Gastrocnemius medialis (tissue), 4 donors: ENCODE measurements at regions not wholly inside any gene's neighbourhood (a gene's known extent, or its start where the extent isn't known, plus 50 kb on each side); places are given as distances from the start of the nearest gene placed in this dataset.

ENCODE experiments used
- ATAC-seq, 2 donors: fragments of 150-250 bp; one replicate each; pipeline ENCODE4 v1.9.1; 2016
- DNase-seq, 2 donors: peaks; one replicate each; pipeline ENCODE4 v3.0.0-alpha.2; 2019
- H3K27ac ChIP-seq, 4 donors: fragments of 200-600 bp; sonication (generic); 1 replicate in 1 of 4; 2 replicates in 3 of 4; pipeline ENCODE4 v1.5.1; 2016 to 2018; ENCODE audit warnings: mild to moderate bottlenecking in 2 of 4, moderate library complexity in 1 of 4
- H3K27me3 ChIP-seq, 3 donors: fragments of 200-600 bp; sonication (generic) in 2 of 3; 1 replicate in 1 of 3; 2 replicates in 2 of 3; pipeline versions ENCODE4 v1.5.1 to v1.6.0; 2016 to 2019; ENCODE audit warnings: mild to moderate bottlenecking in 1 of 3, moderate library complexity in 1 of 3
- H3K36me3 ChIP-seq, 2 donors: fragments of 200-600 bp; sonication (generic) in 1 of 2; one replicate each; pipeline ENCODE4 v1.5.1; 2017 to 2018
- H3K4me1 ChIP-seq, 2 donors: fragments of 200-600 bp; sonication (generic) in 1 of 2; one replicate each; pipeline ENCODE4 v1.5.1; 2016 to 2017; ENCODE audit warnings: mild to moderate bottlenecking in 2 of 2
- H3K4me3 ChIP-seq, 4 donors: fragments of 200-600 bp; sonication (generic) in 3 of 4; 1 replicate in 1 of 4; 2 replicates in 3 of 4; pipeline ENCODE4 v1.5.1; 2016 to 2019; ENCODE audit warnings: mild to moderate bottlenecking in 2 of 4
- H3K9me3 ChIP-seq, 3 donors: fragments of 200-600 bp; sonication (generic) in 2 of 3; 1 replicate in 1 of 3; 2 replicates in 2 of 3; pipeline ENCODE4 v1.5.1; 2016 to 2019
- POLR2A ChIP-seq, 2 donors: fragments of 450-650 bp; IDR thresholded peaks; one replicate each; pipeline ENCODE4 v1.6.1; 2017; ENCODE audit warnings: antibody characterized with exemption in 2 of 2, mild to moderate bottlenecking in 2 of 2, moderate library complexity in 2 of 2
- in situ Hi-C, 4 donors: fragments of 200-750 bp; cut with MboI; loops; one replicate each; pipeline versions ENCODE4 v1.15.0 to v1.8.0; 2017; ENCODE audit warnings: low sequenced_read_pairs in 4 of 4
- intact Hi-C: fragments of 100-400 bp; cut with DNase I; formaldehyde crosslinking; loops from one replicate; pipeline ENCODE4 v1.15.1; 2023; ENCODE audit warnings: low total_unique reads
- TF ChIP-seq, protein P1 (sequence below), 5 experiments: fragments of 450-650 bp in 3 of 5; fragments of 200-600 bp in 2 of 5; sonication (generic) in 2 of 5; IDR thresholded peaks in 4 of 5; conservative IDR thresholded peaks in 1 of 5; 1 replicate in 4 of 5; 2 replicates in 1 of 5; pipeline ENCODE4 v1.5.1; 2016 to 2019; ENCODE audit warnings: antibody characterized with exemption in 5 of 5, mild to moderate bottlenecking in 3 of 5, moderate library complexity in 3 of 5

DNA sequence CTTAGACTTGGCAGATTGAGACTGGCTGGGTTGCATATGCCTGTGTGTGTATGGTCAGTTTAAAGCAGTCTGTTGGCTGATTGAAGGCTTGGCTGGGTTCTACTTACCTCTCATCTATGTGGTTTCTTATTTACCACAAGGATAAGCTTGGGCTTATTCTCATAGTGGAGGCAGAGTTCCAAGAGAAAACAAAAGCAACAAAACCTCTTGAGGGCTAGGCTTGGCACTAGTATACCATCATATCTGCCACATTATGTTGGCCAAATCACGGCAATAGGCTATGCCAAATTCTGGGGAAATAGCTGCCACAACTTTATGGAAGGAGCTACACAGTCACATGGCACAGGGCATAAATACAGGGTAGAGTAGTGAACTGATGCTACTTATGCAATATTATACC, 714.1 kb downstream of the CBLN4 start:
- in situ Hi-C loops (no loop called here), intact Hi-C loops (no loop called here)
- DNase-seq (no peak), ATAC-seq (no peak)
- H3K4me1 ChIP-seq = no peaks in the 10 kb centered on the region
- TF ChIP-seq, protein P1, sequence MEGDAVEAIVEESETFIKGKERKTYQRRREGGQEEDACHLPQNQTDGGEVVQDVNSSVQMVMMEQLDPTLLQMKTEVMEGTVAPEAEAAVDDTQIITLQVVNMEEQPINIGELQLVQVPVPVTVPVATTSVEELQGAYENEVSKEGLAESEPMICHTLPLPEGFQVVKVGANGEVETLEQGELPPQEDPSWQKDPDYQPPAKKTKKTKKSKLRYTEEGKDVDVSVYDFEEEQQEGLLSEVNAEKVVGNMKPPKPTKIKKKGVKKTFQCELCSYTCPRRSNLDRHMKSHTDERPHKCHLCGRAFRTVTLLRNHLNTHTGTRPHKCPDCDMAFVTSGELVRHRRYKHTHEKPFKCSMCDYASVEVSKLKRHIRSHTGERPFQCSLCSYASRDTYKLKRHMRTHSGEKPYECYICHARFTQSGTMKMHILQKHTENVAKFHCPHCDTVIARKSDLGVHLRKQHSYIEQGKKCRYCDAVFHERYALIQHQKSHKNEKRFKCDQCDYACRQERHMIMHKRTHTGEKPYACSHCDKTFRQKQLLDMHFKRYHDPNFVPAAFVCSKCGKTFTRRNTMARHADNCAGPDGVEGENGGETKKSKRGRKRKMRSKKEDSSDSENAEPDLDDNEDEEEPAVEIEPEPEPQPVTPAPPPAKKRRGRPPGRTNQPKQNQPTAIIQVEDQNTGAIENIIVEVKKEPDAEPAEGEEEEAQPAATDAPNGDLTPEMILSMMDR (IDR thresholded peaks at IDR 0.05 in 4 of 5, conservative IDR thresholded peaks at IDR 0.05 in 1 of 5) = no peak
- no peak for TF ChIP-seq POLR2A (IDR thresholded peaks at IDR 0.05)
- H3K27ac ChIP-seq = no peak overlapping the region
- no peak overlapping the region for H3K4me3 ChIP-seq
- H3K9me3 ChIP-seq = no peaks in the 10 kb centered on the region
- no peaks in the 10 kb centered on the region for H3K27me3 ChIP-seq
- no peaks in the 10 kb centered on the region for H3K36me3 ChIP-seq

GRCh38 chr20:55283889-55284288, 721.4 kb downstream of the CBLN4 start:
- intact Hi-C loops (no loop called here), in situ Hi-C loops (no loop called here)
- ATAC-seq = no peak
- no peak overlapping the region for H3K4me3 ChIP-seq
- H3K9me3 ChIP-seq = no peaks in the 10 kb centered on the region
- TF ChIP-seq, protein P1 (IDR thresholded peaks at IDR 0.05 in 4 of 5, conservative IDR thresholded peaks at IDR 0.05 in 1 of 5) = no peak
- TF ChIP-seq POLR2A (IDR thresholded peaks at IDR 0.05) = no peak
- H3K27me3 ChIP-seq = no peaks in the 10 kb centered on the region
- H3K27ac ChIP-seq = no peak overlapping the region
- no peaks in the 10 kb centered on the region for H3K4me1 ChIP-seq
- no peaks in the 10 kb centered on the region for H3K36me3 ChIP-seq
- no peak for DNase-seq

- in situ Hi-C loops = no loop called here
- H3K36me3 ChIP-seq = no peaks in the 10 kb centered on the region
- TF ChIP-seq, protein P1 (IDR thresholded peaks at IDR 0.05 in 4 of 5, conservative IDR thresholded peaks at IDR 0.05 in 1 of 5) = no peak
- no peak for TF ChIP-seq POLR2A (IDR thresholded peaks at IDR 0.05)
- no peaks in the 10 kb centered on the region for H3K9me3 ChIP-seq
- ATAC-seq (peak in 1 of 2 donors; percentile 24), DNase-seq (no peak)
- intact Hi-C loops = no loop called here
- no peaks in the 10 kb centered on the region for H3K27me3 ChIP-seq
- peaks cover 0 to 6% of the 10 kb centered on the region in 2 donors for H3K4me1 ChIP-seq
- no peak overlapping the region for H3K4me3 ChIP-seq
- H3K27ac ChIP-seq = no peak overlapping the region
Observed at GRCh38 chr20:55273149-55273548, 732.2 kb downstream of the CBLN4 start.

DNA sequence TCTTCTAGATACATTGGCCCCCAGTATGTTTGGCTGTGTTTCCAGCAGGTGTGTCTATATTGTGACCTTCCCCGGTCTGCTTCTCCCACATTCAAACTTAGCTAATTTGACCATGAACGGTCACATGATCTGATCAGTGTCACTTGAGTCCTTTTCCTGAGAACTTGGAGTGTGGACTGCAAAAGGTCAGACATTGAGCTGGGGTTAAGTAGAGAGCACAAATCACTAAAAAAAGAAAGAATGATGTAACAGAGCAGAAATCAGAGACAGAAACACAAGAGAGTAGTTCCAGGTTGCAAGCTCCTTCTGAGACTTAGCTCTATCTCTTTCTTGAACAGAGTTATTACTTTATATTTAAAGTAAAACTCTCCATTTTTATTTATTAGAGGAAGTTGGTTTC, 733.9 kb downstream of the CBLN4 start:
- ATAC-seq = no peak
- Histone ChIP-seq H3K9me3 (no peaks in the 10 kb centered on the region), H3K4me3 (no peak overlapping the region), H3K27me3 (no peaks in the 10 kb centered on the region), H3K36me3 (no peaks in the 10 kb centered on the region), H3K4me1 (peaks cover 0 to 6% of the 10 kb centered on the region in 2 donors), H3K27ac (peak overlapping the region in 1 of 4 donors; percentile 2)
- TF ChIP-seq, protein P1 (IDR thresholded peaks at IDR 0.05 in 4 of 5, conservative IDR thresholded peaks at IDR 0.05 in 1 of 5) = no peak
- TF ChIP-seq POLR2A (IDR thresholded peaks at IDR 0.05) = no peak
- DNase-seq = no peak
- in situ Hi-C loops (no loop called here), intact Hi-C loops (no loop called here)

DNA sequence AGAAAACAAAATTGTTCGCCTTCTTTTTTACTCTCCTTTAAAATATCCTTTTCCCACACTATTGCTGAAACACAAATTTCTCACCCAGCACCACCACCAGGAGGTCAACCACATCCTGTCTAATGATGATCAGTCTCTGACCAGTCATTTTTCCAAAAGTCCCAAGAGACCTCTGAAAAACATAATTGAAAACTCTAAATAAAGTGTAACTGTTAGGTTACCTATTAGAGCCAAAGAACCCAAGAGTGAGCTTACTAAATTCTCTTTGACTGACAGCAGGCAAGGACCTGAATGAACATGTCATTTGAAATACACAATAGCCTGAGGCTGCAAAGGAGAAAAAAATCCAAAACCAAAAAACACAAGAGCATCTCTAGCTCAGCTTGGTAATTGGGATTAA, 735.4 kb downstream of the CBLN4 start:
- no peaks in the 10 kb centered on the region for H3K9me3 ChIP-seq
- H3K27me3 ChIP-seq = no peaks in the 10 kb centered on the region
- H3K36me3 ChIP-seq = no peaks in the 10 kb centered on the region
- H3K27ac ChIP-seq = no peak overlapping the region
- ATAC-seq (no peak), DNase-seq (no peak)
- in situ Hi-C loops = no loop called here
- intact Hi-C loops = no loop called here
- no peak overlapping the region for H3K4me3 ChIP-seq
- no peak for TF ChIP-seq POLR2A (IDR thresholded peaks at IDR 0.05)
- TF ChIP-seq, protein P1 (IDR thresholded peaks at IDR 0.05 in 4 of 5, conservative IDR thresholded peaks at IDR 0.05 in 1 of 5) = no peak
- peaks cover 0 to 6% of the 10 kb centered on the region in 2 donors for H3K4me1 ChIP-seq
